Transverse colon (tissue), 4 donors: ENCODE measurements at regions not wholly inside any gene's neighbourhood (a gene's known extent, or its start where the extent isn't known, plus 50 kb on each side); places are given as distances from the start of the nearest gene placed in this dataset.

ENCODE experiments used
- CTCF ChIP-seq, 5 experiments: fragments of 200-600 bp in 3 of 5; fragments of 450-650 bp in 2 of 5; sonication (generic) in 3 of 5; IDR thresholded peaks; 1 replicate in 2 of 5; 2 replicates in 3 of 5; pipeline ENCODE4 v1.5.1; 2016 to 2017; ENCODE audit warnings: antibody characterized with exemption in 5 of 5, inconsistent platforms in 3 of 5, mild to moderate bottlenecking in 2 of 5, moderate library complexity in 1 of 5
- EP300 ChIP-seq: sonication (generic); formaldehyde crosslinking; IDR thresholded peaks from one replicate; pipeline ENCODE4 v1.6.1; 2017; ENCODE audit warnings: antibody characterized with exemption, low read depth
- POLR2A ChIP-seq: fragments of 450-650 bp; IDR thresholded peaks from one replicate; pipeline ENCODE4 v1.6.1; 2016; ENCODE audit warnings: antibody characterized with exemption, mild to moderate bottlenecking, moderate library complexity
- POLR2AphosphoS5 ChIP-seq, 3 donors: sonication (generic); formaldehyde crosslinking; IDR thresholded peaks; one replicate each; pipeline ENCODE4 v1.6.1; 2016; ENCODE audit warnings: antibody characterized with exemption in 3 of 3

GRCh38 chr2:12376025-12376424, 340.7 kb upstream of the TRIB2 start:
- TF ChIP-seq CTCF (IDR thresholded peaks at IDR 0.05) (no peak), POLR2A (no peak), EP300 (no peak), POLR2AphosphoS5 (IDR thresholded peaks at IDR 0.05) (no peak)
